ENCODE measurements at regions not wholly inside any gene's neighbourhood (a gene's known extent, or its start where the extent isn't known, plus 50 kb on each side); places are given as distances from the start of the nearest gene placed in this dataset.
"Not testable (repeated sequence)": the region's sequence is repeated elsewhere in the genome, so short reads cannot be mapped to it uniquely, and the experiment has no call there.

GRCh38 chr7:119783799-119784198 is 489.2 kb upstream of the KCND2 start:
- no peak for DNase-seq
- Mint-ChIP-seq H3K4me3 (no peak overlapping the region), H3K9me3 (no peaks in the 10 kb centered on the region), H3K27ac (no peak overlapping the region), H3K36me3 (ENCODE audit: low read depth) (no peaks in the 10 kb centered on the region), H3K4me1 (no peaks in the 10 kb centered on the region), H3K27me3 (no peaks in the 10 kb centered on the region)
- intact Hi-C loops (cut with micrococcal nuclease) = no loop called here

GRCh38 chr7:119802147-119802546 is 470.8 kb upstream of the KCND2 start:
- Mint-ChIP-seq H3K27ac (no peak overlapping the region), H3K36me3 (ENCODE audit: low read depth) (no peaks in the 10 kb centered on the region), H3K4me3 (no peak overlapping the region), H3K4me1 (no peaks in the 10 kb centered on the region), H3K27me3 (no peaks in the 10 kb centered on the region), H3K9me3 (no peaks in the 10 kb centered on the region)
- no peak for DNase-seq
- intact Hi-C loops (cut with micrococcal nuclease) = no loop called here

GRCh38 chr7:119825091-119825655 is 447.8 kb upstream of the KCND2 start:
- no peaks in the 10 kb centered on the region for H3K36me3 Mint-ChIP-seq (ENCODE audit: low read depth)
- no peak for DNase-seq
- H3K4me3 Mint-ChIP-seq = no peak overlapping the region
- no peaks in the 10 kb centered on the region for H3K4me1 Mint-ChIP-seq
- no peak overlapping the region for H3K27ac Mint-ChIP-seq
- no peaks in the 10 kb centered on the region for H3K9me3 Mint-ChIP-seq
- intact Hi-C loops (cut with micrococcal nuclease) = no loop called here
- H3K27me3 Mint-ChIP-seq = no peaks in the 10 kb centered on the region

- DNase-seq = no peak
- no peaks in the 10 kb centered on the region for H3K27me3 Mint-ChIP-seq
- no peaks in the 10 kb centered on the region for H3K9me3 Mint-ChIP-seq
- no peaks in the 10 kb centered on the region for H3K4me1 Mint-ChIP-seq
- no peaks in the 10 kb centered on the region for H3K36me3 Mint-ChIP-seq (ENCODE audit: low read depth)
- H3K4me3 Mint-ChIP-seq = no peak overlapping the region
- intact Hi-C loops (cut with micrococcal nuclease) = no loop called here
- H3K27ac Mint-ChIP-seq = no peak overlapping the region
These were observed 446.4 kb upstream of the KCND2 start for GRCh38 chr7:119826547-119826946.

GRCh38 chr7:119838444-119838843 is 434.5 kb upstream of the KCND2 start:
- intact Hi-C loops (cut with micrococcal nuclease) = no loop called here
- H3K27ac Mint-ChIP-seq = no peak overlapping the region
- H3K4me3 Mint-ChIP-seq = no peak overlapping the region
- no peaks in the 10 kb centered on the region for H3K36me3 Mint-ChIP-seq (ENCODE audit: low read depth)
- peaks cover 6% of the 10 kb centered on the region for H3K9me3 Mint-ChIP-seq
- DNase-seq = no peak
- H3K27me3 Mint-ChIP-seq = no peaks in the 10 kb centered on the region
- H3K4me1 Mint-ChIP-seq = no peaks in the 10 kb centered on the region

- no peaks in the 10 kb centered on the region for H3K4me1 Mint-ChIP-seq
- no peak overlapping the region for H3K4me3 Mint-ChIP-seq
- H3K9me3 Mint-ChIP-seq = peaks cover 6% of the 10 kb centered on the region
These were observed 430.6 kb upstream of the KCND2 start for GRCh38 chr7:119842337-119842736.

GRCh38 chr7:119842786-119843185 is 430.2 kb upstream of the KCND2 start:
- H3K27me3 Mint-ChIP-seq = no peaks in the 10 kb centered on the region
- DNase-seq = no peak

More at GRCh38 chr7:119842337-119842736, 430.6 kb upstream of the KCND2 start:
- Mint-ChIP-seq H3K27me3 (no peaks in the 10 kb centered on the region), H3K27ac (no peak overlapping the region), H3K36me3 (ENCODE audit: low read depth) (no peaks in the 10 kb centered on the region)
- intact Hi-C loops (cut with micrococcal nuclease) = no loop called here
- no peak for DNase-seq

GRCh38 chr7:119861385-119861784 is 411.6 kb upstream of the KCND2 start:
- H3K36me3 Mint-ChIP-seq (ENCODE audit: low read depth) = no peaks in the 10 kb centered on the region
- no peak for DNase-seq
- H3K27ac Mint-ChIP-seq = no peak overlapping the region
- H3K9me3 Mint-ChIP-seq = peaks cover 15% of the 10 kb centered on the region
- no peaks in the 10 kb centered on the region for H3K4me1 Mint-ChIP-seq
- H3K4me3 Mint-ChIP-seq = no peak overlapping the region
- no peaks in the 10 kb centered on the region for H3K27me3 Mint-ChIP-seq
- intact Hi-C loops (cut with micrococcal nuclease) = no loop called here

More at GRCh38 chr7:119842786-119843185, 430.2 kb upstream of the KCND2 start:
- intact Hi-C loops (cut with micrococcal nuclease) = no loop called here
- Mint-ChIP-seq H3K4me3 (no peak overlapping the region), H3K4me1 (no peaks in the 10 kb centered on the region), H3K36me3 (ENCODE audit: low read depth) (no peaks in the 10 kb centered on the region), H3K9me3 (peaks cover 6% of the 10 kb centered on the region), H3K27ac (no peak overlapping the region)

GRCh38 chr7:119868387-119868786 is 404.6 kb upstream of the KCND2 start:
- no peaks in the 10 kb centered on the region for H3K27me3 Mint-ChIP-seq

GRCh38 chr7:119879835-119880234 is 393.1 kb upstream of the KCND2 start:
- no peaks in the 10 kb centered on the region for H3K27me3 Mint-ChIP-seq
- no peaks in the 10 kb centered on the region for H3K36me3 Mint-ChIP-seq (ENCODE audit: low read depth)
- H3K4me3 Mint-ChIP-seq = no peak overlapping the region
- no peak for DNase-seq
- H3K27ac Mint-ChIP-seq = no peak overlapping the region
- H3K4me1 Mint-ChIP-seq = no peaks in the 10 kb centered on the region
- H3K9me3 Mint-ChIP-seq = no peaks in the 10 kb centered on the region
- intact Hi-C loops (cut with micrococcal nuclease) = no loop called here

More at GRCh38 chr7:119868387-119868786, 404.6 kb upstream of the KCND2 start:
- H3K4me3 Mint-ChIP-seq = no peak overlapping the region
- no peak for DNase-seq
- H3K27ac Mint-ChIP-seq = no peak overlapping the region
- no peaks in the 10 kb centered on the region for H3K4me1 Mint-ChIP-seq
- intact Hi-C loops (cut with micrococcal nuclease) = no loop called here
- no peaks in the 10 kb centered on the region for H3K36me3 Mint-ChIP-seq (ENCODE audit: low read depth)
- peaks cover 4% of the 10 kb centered on the region for H3K9me3 Mint-ChIP-seq

GRCh38 chr7:119886007-119886406 is 387.0 kb upstream of the KCND2 start:
- Mint-ChIP-seq H3K27me3 (no peaks in the 10 kb centered on the region), H3K9me3 (peaks cover 2% of the 10 kb centered on the region), H3K27ac (no peak overlapping the region), H3K36me3 (ENCODE audit: low read depth) (no peaks in the 10 kb centered on the region), H3K4me1 (no peaks in the 10 kb centered on the region), H3K4me3 (no peak overlapping the region)
- intact Hi-C loops (cut with micrococcal nuclease) = no loop called here
- DNase-seq = no peak

GRCh38 chr7:119886525-119886924 is 386.4 kb upstream of the KCND2 start:
- H3K9me3 Mint-ChIP-seq; H3K27ac Mint-ChIP-seq; H3K4me3 Mint-ChIP-seq; H3K36me3 Mint-ChIP-seq (ENCODE audit: low read depth); H3K4me1 Mint-ChIP-seq; H3K27me3 Mint-ChIP-seq; DNase-seq; intact Hi-C loops (cut with micrococcal nuclease): not testable (repeated sequence)

- Mint-ChIP-seq H3K4me3 (no peak overlapping the region), H3K27me3 (no peaks in the 10 kb centered on the region), H3K9me3 (peaks cover 2% of the 10 kb centered on the region), H3K4me1 (no peaks in the 10 kb centered on the region), H3K27ac (no peak overlapping the region), H3K36me3 (ENCODE audit: low read depth) (no peaks in the 10 kb centered on the region)
- no peak for DNase-seq
- intact Hi-C loops (cut with micrococcal nuclease) = no loop called here
These were observed 384.7 kb upstream of the KCND2 start for GRCh38 chr7:119888251-119888650.

- H3K27me3 Mint-ChIP-seq = no peaks in the 10 kb centered on the region
- H3K27ac Mint-ChIP-seq = no peak overlapping the region
- DNase-seq = no peak
- no peaks in the 10 kb centered on the region for H3K4me1 Mint-ChIP-seq
- no peak overlapping the region for H3K4me3 Mint-ChIP-seq
- peaks cover under 1% of the 10 kb centered on the region for H3K9me3 Mint-ChIP-seq
- intact Hi-C loops (cut with micrococcal nuclease) = no loop called here
- no peaks in the 10 kb centered on the region for H3K36me3 Mint-ChIP-seq (ENCODE audit: low read depth)
These were observed 382.3 kb upstream of the KCND2 start for GRCh38 chr7:119890631-119891030.

GRCh38 chr7:119895320-119895719 is 377.7 kb upstream of the KCND2 start:
- H3K4me1 Mint-ChIP-seq = no peaks in the 10 kb centered on the region
- H3K27me3 Mint-ChIP-seq = no peaks in the 10 kb centered on the region
- H3K36me3 Mint-ChIP-seq (ENCODE audit: low read depth) = no peaks in the 10 kb centered on the region
- no peak for DNase-seq
- intact Hi-C loops (cut with micrococcal nuclease) = no loop called here
- peaks cover 8% of the 10 kb centered on the region for H3K9me3 Mint-ChIP-seq
- H3K27ac Mint-ChIP-seq = no peak overlapping the region
- no peak overlapping the region for H3K4me3 Mint-ChIP-seq
